GM19193 (cell line): ENCODE measurements at regions not wholly inside any gene's neighbourhood (a gene's known extent, or its start where the extent isn't known, plus 50 kb on each side); places are given as distances from the start of the nearest gene placed in this dataset.

ENCODE experiments used
- POLR2A ChIP-seq: IDR thresholded peaks from 4 replicates; pipeline ENCODE4 v1.6.1; 2011; ENCODE audit not compliant: insufficient read depth, insufficient read length; ENCODE audit errors: extremely low read depth

DNA sequence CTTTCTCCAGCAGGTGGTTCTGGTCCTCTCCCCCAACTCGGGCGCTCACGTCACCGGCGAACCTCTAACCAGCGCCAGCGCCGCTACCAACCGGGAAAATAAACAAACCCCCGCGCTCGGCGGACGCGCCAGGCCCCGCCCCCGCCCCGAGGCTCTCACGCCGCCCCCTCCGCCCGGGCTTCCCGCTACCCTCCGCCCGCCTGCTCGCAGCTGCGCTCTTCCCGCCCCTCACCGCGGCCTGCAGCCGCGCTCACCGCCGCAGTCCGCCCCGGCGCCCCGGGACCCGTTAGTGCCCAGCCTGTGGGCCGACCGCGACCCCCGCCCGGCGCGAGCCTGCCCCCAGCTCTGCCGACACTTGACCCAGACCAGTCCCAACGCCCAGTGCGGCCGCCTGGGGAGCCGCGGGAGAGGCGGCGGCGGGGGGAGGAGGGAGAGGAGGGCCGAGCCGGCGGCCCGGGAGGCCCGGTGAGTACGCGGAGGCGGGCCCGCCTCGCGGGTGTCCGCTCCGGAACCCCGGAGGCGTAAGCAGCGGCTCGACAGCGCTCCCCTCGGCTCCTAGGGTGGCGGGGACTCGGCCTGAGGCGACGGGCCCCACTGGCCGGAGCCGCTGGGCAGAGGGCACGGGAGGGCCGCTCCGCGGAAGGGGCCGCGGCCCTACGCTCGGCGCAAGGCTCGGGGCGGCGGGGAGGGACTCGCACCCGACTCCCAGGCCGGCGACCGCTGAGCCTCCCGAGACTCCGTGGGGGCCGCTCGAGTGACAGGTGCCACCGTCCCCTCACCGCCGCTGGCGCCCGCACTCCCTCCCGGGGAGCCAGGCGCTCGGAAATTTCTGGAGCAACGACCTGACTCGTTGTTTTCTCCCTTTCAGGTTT is 63.6 kb upstream of the AGTPBP1 start:
- peak; percentile 36 for TF ChIP-seq POLR2A

DNA sequence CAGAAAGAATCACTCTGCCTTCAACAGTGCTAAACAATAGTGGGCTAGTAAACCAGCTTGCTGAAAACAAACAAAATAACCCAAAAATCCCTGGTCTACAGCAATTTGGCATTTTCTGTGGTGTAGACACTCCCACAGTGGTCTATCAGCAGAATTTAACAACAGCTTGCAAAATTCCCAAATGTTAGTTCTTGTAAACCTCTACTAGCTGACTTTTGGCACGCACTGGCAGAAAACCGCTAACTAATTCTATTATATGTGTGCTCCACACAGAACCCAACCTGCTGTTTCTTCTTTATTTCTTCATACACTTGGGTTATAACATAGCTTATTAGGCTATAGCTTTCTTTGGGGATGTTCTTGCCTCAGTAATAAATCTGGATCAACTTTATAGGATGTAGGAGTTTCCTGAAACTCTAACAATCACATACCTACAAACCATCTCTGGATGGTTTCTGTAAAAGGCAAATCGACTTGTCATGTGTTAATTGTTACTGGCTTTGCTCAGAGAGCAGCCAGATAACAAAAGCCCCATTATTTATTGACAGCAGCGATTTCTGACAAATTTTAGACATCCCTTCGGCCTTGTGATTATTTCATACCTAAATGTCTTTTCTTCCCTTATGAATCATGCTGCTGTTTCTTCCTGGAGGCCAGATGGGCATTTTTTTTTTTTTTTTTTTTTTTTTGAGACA is 82.7 kb upstream of the NAA35 start:
- TF ChIP-seq POLR2A, result no peak

DNA sequence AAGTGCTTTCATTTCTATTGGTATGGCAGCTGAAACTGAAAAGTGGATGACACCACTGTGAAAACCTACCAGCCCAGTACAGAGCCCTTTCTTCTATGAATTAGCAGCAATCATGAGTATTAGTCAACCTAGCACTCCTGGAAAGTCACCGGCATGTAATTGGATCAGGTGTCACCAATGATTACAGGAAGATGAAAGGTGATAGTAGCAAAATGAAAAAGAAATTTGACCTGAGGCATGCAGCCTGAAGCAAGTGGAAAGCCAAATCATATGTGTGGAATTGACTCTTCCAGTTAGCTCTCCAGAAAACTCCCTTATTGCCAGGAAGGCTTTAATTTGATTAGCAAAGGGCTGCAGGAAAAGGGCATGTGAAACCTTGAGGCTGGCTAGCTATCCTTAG is 81.2 kb upstream of the NAA35 start:
- no peak for TF ChIP-seq POLR2A

DNA sequence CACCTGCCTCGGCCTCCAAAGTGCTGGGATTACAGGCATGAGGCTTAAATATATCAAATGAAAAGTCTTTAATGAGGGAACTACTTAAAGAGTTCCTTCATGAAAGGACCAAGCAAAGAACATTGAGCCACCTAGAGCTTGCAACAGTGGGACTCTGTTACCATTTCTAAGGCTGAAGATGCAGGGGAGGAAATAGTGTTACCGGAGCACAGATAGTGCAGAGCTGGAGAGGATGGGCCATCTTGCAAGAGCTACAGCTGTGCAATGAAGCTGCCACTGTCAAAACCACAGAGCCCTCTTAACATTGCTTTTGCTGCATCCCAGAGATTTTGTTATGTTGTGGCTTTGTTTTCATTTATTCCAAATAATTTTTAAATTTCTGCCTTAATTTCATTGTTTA is 77.1 kb upstream of the NAA35 start:
- TF ChIP-seq POLR2A, result no peak

DNA sequence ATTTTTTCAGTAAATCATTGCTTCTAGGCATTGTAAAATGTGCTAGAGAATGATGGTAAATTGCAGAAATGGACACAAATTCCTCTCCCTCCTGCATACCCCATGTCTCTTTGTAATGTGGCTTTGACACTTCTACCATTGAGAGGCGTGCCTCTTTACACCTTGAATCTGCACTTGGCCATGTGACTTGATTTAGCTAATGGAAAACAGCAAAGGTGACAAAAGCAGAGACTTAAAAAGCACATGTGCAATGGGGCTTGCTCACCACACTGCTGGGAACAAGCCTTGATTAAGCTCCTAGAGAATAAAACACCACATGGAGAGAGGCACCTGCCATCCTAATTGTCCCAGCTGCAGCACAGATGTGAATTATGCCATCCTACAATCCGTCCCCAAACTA is 69.9 kb upstream of the NAA35 start:
- TF ChIP-seq POLR2A, result no peak

DNA sequence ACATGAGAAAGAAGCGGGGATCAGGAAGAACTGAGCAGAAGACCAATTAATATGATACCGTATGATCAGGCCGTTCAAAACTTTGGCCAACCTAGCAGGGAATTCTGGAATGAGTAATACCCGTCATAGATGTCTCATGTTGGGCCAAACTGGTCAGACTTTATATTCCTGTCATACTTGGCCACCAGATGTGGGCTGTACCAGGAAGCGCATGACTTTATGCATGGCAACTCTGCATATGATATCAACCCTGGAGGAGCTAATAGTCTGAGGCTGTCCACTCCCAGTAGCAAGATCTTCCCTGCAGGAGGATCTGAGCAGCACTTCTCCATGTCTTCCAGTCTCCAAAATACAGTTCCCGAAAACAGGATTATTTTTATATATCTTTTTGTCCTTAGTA is 68.5 kb upstream of the NAA35 start:
- no peak for TF ChIP-seq POLR2A

DNA sequence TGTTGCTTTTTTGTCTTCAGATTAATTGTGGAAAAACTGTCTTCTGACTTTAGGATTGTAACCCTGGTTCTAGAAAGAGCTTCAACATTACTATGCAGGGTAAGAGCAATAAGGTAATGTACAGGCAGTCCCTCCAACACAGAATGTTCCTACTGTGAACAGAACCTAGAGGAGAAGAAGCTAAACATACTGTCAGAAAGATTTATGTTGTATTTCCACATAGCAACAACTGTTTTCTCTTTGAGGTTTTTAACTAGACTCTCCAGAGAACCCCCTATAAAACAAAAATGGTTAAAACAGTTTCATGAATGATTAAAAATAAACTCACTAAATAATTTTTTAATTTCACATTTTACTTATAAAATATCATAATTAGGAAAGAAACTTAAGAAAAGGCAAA is 64.3 kb upstream of the NAA35 start:
- no peak for TF ChIP-seq POLR2A

DNA sequence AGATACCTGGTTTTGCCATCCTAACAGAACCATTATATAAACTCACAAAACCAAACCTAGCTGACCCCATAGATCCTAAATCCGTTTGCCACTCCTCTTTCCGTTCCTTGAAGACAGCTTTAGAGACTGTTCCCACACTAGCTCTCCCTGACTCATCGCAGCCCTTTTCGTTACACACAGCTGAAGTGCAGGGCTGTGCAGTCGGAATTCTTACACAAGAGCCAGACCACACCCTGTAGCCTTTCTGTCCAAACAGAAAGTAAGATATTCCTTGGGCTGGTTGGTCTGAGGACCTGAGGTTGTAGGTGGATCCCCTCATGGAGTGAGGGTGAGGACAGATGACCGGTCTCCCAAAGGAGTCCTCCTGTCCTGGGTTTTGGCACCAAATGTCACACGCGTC is 56.7 kb upstream of the NAA35 start:
- no peak for TF ChIP-seq POLR2A

DNA sequence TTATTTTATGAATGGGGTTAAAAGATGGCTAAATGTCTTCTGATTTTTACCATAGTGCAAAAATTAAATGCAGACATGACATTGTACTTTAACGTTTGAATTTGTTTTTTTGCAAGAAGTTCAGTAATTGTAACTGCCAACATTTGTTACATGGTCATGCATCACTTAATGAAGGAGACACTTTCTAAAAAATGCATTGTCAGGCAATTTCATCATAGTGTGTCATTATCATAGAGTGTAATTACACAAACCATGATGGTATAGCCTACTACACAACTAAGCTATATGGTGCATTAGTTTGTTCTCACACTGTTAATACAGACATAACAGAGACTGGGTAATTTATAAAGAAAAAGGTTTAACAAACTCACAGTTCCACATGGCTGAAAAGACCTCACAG is 50.0 kb upstream of the NAA35 start:
- TF ChIP-seq POLR2A, result no peak
